ENCODE measurements at regions not wholly inside any gene's neighbourhood (a gene's known extent, or its start where the extent isn't known, plus 50 kb on each side); places are given as distances from the start of the nearest gene placed in this dataset.
"Not testable (repeated sequence)": the region's sequence is repeated elsewhere in the genome, so short reads cannot be mapped to it uniquely, and the experiment has no call there.

DNA sequence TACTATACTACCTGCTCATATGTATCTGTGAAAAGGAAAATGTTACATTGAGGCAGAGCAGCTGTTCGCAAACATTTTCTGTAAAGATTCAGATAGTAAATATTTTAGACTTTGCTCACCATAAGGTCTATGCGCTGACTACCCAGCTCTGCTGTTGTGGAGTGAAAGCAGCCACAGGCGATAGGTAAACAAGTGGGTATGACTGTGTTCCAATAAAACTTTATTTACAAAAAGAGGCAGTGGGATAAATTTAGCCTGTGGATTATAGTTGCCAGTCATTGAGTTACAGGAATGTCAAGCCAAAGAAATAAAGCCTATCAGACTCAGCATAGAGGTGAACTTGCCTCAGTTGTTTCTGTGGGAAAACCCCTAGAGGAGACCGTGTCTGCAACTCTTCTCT lies 487.7 kb upstream of the API5 start:
- ATAC-seq (no peak), DNase-seq (no peak)
- intact Hi-C loops (cut with DNase I), result no loop called here

DNA sequence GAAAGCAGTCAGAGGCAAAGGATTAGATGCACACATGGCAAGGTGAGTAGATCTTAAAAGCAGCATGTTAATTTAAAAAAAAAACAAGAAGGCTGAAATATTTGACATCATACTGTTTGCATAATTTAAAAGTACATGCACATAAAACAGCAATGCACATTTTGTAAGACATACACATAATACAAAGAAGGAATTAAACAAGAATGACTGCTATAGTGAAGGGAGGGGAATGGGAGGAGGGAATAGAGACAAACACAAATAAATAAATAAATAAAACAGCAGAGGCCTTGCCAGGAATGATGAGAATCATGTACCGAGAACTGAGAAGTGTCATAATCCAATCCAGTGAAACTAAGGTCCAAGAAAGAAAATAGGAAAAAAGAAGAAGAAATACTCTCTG lies 486.2 kb upstream of the API5 start:
- no peak for DNase-seq
- ATAC-seq, result no peak
- intact Hi-C loops (cut with DNase I), result no loop called here

DNA sequence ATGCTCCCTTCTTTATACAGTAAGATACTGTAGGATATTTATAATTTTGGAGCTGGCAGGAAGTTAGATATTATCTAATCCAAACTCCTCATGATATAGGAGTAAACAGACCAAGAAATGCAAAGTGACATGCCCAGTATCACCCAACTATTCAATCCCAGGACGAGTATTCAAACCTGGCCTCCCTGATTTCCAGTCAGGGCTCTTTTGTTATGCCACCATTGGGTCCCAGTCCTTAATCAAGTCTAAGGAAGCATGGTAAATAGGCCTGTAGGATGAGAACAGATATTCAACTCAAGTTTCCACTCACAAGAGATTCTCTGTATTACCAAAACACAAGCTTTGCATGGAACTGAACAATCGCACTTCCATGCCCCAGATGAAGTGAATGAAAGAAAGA lies 484.0 kb upstream of the API5 start:
- intact Hi-C loops (cut with DNase I), result no loop called here
- DNase-seq (no peak), ATAC-seq (no peak)

DNA sequence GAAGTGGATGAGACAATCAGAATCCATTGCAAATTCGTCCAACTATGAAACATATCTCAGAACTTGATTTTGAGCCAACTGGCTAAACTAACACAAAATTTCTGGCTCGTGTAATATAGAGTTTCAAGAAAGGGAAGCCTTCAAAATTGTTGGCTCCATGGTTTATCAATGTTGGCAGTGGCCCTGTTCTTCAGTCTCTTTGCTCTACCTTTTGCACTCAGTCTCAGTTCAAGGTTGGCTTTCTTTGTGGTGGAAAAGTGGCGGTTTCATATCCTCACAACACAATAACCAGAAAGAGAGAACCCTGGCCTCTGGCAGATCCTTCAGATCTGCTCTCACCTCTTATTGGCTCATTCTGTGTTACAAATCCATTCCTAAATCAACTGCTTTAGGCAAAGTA lies 473.8 kb upstream of the API5 start:
- ATAC-seq (no peak), DNase-seq (no peak)
- intact Hi-C loops (cut with DNase I), result no loop called here

- intact Hi-C loops (cut with DNase I), result no loop called here
- DNase-seq (no peak), ATAC-seq (no peak)
Observed at GRCh38 chr11:42840176-42840829, 471.5 kb upstream of the API5 start.

- no peak for DNase-seq
- intact Hi-C loops (cut with DNase I), result no loop called here
- no peak for ATAC-seq
Observed at GRCh38 chr11:42840860-42841259, 470.9 kb upstream of the API5 start.

DNA sequence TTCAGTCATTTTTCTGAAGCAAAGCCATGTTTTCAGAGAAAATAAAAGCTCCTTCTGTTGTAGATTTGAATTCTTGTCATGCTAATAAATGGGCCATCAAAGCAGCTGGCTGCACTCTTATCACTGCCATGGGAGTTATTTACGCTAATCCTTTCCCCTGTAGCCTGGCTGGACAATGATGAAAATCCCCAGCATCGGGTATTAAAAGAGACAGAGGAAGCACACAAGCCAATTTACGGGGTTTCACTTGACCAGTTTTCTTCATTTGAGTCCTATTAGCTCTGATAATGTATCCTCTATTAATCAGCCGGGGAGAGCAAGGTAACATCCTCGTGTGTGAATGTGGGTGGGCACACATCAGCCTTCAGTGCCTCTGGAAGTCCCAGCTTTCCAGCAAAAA lies 470.2 kb upstream of the API5 start:
- ATAC-seq (no peak), DNase-seq (no peak)
- intact Hi-C loops (cut with DNase I), result no loop called here

GRCh38 chr11:42849362-42849761 lies 462.4 kb upstream of the API5 start:
- intact Hi-C loops (cut with DNase I), result no loop called here
- DNase-seq, result no peak
- ATAC-seq, result no peak

GRCh38 chr11:42857344-42857743 lies 454.5 kb upstream of the API5 start:
- ATAC-seq (no peak), DNase-seq (no peak)
- intact Hi-C loops (cut with DNase I), result no loop called here

GRCh38 chr11:42870480-42870879 lies 441.3 kb upstream of the API5 start:
- ATAC-seq, result no peak
- intact Hi-C loops (cut with DNase I), result no loop called here
- DNase-seq, result no peak

DNA sequence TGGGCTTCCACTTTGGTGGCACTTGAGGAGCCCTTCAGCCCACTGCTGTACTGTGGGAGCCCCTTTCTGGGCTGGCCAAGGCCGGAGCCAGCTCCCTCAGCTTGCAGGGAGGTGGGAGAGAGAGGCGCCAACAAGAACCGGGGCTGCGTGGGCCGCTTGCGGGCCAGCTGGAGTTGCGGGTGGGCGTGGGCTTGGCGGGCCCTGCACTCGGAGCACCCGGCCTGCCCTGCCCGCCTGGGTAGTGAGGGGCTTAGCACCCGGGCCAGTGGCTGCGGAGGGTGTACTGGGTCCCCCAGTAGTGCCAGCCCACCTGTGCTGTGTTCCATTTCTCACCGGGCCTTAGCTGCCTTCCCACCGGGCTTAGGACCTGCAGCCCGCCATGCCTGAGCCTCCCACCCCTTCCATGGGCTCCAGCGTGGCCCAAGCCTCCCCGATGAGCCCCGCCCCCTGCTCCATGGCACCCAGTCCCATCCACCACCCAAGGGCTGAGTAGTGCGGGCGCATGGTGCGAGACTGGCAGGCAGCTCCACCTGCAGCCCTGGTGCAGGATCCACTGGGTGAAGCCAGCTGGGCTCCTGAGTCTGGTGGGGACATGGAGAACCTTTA lies 437.9 kb upstream of the API5 start:
- DNase-seq; intact Hi-C loops (cut with DNase I); ATAC-seq: not testable (repeated sequence)

GRCh38 chr11:42881335-42881734 lies 430.5 kb upstream of the API5 start:
- ATAC-seq; intact Hi-C loops (cut with DNase I); DNase-seq: not testable (repeated sequence)

DNA sequence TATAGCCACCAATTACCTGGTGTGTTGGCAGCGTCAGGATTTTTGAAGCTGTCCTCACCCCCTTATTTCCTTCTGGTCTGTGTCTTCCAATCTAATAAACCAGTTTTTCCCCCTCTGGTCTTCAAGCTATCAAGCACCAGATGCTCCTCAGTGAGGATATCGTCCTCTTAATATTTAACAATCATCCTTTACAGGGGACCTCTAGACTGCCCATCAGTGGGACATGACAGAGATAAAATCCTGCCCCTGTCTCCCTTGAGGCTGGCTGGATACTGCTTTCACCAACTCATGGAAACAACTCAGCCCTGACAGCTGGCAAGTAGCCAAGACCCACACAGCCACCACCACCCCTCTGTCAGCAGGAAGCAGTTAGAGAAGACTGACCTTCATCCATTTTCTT lies 421.0 kb upstream of the API5 start:
- no peak for ATAC-seq
- intact Hi-C loops (cut with DNase I), result no loop called here
- no peak for DNase-seq

DNA sequence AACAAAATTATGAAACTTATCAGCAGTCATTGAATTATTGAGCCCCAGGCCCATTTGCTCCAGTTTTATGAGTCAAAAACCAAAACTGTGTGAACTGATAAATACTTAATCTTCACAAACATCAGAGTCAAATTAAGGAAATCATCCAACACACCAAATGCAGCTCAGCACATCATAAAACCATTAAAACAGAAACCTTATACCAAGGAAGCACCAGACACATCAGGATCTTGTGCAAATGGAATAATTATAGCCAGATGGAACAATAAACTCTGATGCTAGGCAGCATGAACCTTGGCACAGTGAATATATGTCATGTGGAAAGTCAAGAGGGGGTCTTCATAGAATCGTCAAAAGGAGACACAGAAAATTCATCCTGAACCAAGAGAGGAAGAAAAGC lies 410.7 kb upstream of the API5 start:
- intact Hi-C loops (cut with DNase I), result no loop called here
- no peak for DNase-seq
- no peak for ATAC-seq

- ATAC-seq, result no peak
- intact Hi-C loops (cut with DNase I), result no loop called here
- no peak for DNase-seq
Observed at GRCh38 chr11:42906226-42906625, 405.6 kb upstream of the API5 start.

DNA sequence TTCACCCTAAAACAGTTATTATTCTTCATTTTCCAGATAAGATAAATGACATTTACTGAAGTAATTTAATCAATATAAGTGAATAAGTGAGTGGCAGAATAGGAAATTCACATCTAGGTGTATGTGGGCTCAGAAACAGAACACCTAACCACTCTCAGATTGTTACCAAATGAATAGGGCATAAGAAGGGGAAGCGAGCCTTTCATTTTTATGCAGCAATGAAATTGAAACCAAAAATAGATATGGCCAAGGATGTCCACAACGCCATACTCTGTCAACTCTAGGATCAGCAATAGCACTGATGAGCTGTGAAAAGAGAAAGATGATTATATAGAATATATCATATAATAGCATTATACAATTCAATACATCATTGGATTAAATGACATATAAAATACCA lies 398.1 kb upstream of the API5 start:
- intact Hi-C loops (cut with DNase I), result no loop called here
- DNase-seq (no peak), ATAC-seq (no peak)

GRCh38 chr11:42923651-42924050 lies 388.1 kb upstream of the API5 start:
- DNase-seq (no peak), ATAC-seq (no peak)
- intact Hi-C loops (cut with DNase I), result no loop called here

GRCh38 chr11:42925916-42926315 lies 385.9 kb upstream of the API5 start:
- intact Hi-C loops (cut with DNase I), result no loop called here
- no peak for DNase-seq
- ATAC-seq, result no peak

- DNase-seq (no peak), ATAC-seq (no peak)
- intact Hi-C loops (cut with DNase I), result no loop called here
Observed at GRCh38 chr11:42947405-42947804, 364.4 kb upstream of the API5 start.

DNA sequence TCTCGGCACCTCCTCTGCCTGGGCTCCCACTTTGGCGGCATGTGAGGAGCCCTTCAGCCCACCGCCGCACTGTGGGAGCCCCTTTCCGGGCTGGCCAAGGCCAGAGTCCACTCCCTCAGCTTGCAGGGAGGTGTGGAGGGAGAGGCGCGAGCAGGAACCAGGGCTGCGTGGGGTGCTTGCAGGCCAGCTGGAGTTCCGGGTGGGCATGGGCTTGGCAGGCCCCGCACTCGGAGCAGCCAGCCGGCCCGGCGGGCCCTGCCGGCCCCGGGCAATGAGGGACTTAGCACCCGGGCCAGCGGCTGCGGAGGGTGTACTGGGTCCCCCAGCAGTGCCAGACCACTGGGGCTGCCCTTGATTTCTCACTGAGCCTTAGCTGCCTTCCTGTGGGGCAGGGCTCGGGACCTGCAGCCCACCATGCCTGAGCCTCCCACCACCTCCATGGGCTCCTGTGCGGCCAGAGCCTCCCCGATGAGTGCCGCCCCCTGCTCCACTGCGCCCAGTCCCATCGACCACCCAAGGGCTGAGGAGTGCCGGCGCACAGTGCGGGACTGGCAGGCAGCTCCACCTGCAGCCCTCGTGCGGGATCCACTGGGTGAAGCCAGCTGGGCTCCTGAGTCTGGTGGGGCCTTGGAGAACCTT lies 361.9 kb upstream of the API5 start:
- ATAC-seq; DNase-seq; intact Hi-C loops (cut with DNase I): not testable (repeated sequence)

DNA sequence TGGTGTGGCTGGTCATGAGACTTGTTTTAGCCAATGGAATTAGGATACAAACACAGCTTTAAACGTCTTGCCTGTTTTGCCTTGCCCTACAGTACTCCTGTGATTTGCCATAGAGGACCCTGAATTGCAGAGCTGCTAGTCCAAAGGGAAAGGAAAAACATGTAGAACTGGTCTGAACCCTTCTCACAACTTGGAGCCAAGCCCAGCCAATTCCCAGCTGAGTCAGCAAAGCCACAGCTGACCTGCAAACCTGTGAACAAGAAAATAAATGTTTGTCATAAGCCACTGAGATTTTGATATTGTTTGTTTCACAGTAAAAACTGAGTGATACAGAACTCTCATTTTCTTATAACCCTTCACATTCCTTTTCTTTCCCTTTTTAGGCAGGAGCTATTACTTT lies 360.5 kb upstream of the API5 start:
- DNase-seq, result no peak
- intact Hi-C loops (cut with DNase I), result no loop called here
- no peak for ATAC-seq

Measured in left cardiac atrium (tissue), 4 donors.